Right lobe of liver (tissue), 6 donors: ENCODE measurements at regions not wholly inside any gene's neighbourhood (a gene's known extent, or its start where the extent isn't known, plus 50 kb on each side); places are given as distances from the start of the nearest gene placed in this dataset.
"Not testable (repeated sequence)": the region's sequence is repeated elsewhere in the genome, so short reads cannot be mapped to it uniquely, and the experiment has no call there.

Experiments used
- ATAC-seq, 4 donors: fragments of 200-7000 bp; cut with Tn5 transposase; one replicate each; pipeline ENCODE4 v1.9.1; 2020; ENCODE audit warnings: mild to moderate bottlenecking in 4 of 4, moderate library complexity in 4 of 4
- DNase-seq, 3 donors: peaks; one replicate each; pipeline ENCODE4 v3.0.0-alpha.2; 2020
- H3K27ac ChIP-seq, 3 donors: fragments of 200-600 bp; one replicate each; pipeline ENCODE4 v1.8.0; 2022
- H3K27me3 ChIP-seq, 2 donors: fragments of 200-600 bp; one replicate each; pipeline ENCODE4 v1.8.0; 2022
- H3K36me3 ChIP-seq, 4 donors: fragments of 200-600 bp; sonication (generic) in 1 of 4; one replicate each; pipeline versions ENCODE4 v1.5.1 to v1.8.0; 2017 to 2022; ENCODE audit warnings: control low read depth in 1 of 4
- H3K4me1 ChIP-seq, 4 donors: fragments of 200-600 bp; sonication (generic) in 1 of 4; one replicate each; pipeline versions ENCODE4 v1.5.1 to v1.8.0; 2017 to 2022; ENCODE audit warnings: control low read depth in 1 of 4
- H3K4me3 ChIP-seq, 3 donors: fragments of 200-600 bp; one replicate each; pipeline ENCODE4 v1.8.0; 2022
- H3K9me3 ChIP-seq, 4 donors: fragments of 200-600 bp; sonication (generic) in 1 of 4; one replicate each; pipeline versions ENCODE4 v1.5.1 to v1.8.0; 2017 to 2022; ENCODE audit warnings: control low read depth in 1 of 4
- CTCF ChIP-seq, 4 donors: fragments of 200-600 bp in 3 of 4; fragments of 450-650 bp in 1 of 4; IDR thresholded peaks; one replicate each; pipeline versions ENCODE4 v1.5.1 to v1.8.0; 2016 to 2022; ENCODE audit warnings: antibody characterized with exemption in 4 of 4, mild to moderate bottlenecking in 2 of 4
- POLR2A ChIP-seq: fragments of 450-650 bp; IDR thresholded peaks from one replicate; pipeline ENCODE4 v1.6.1; 2017; ENCODE audit warnings: antibody characterized with exemption, mild to moderate bottlenecking
- WGBS: methylation state at CpG from one replicate; pipeline ENCODE4 v1.1.6; 2018; ENCODE audit warnings: low coverage, low lambda C conversion rate; ENCODE audit not compliant: insufficient coverage; ENCODE audit errors: missing lambda C conversion rate; 5-methylcytosine and 5-hydroxymethylcytosine counted together
- intact Hi-C, 2 donors: fragments of 100-400 bp; cut with DNase I; formaldehyde crosslinking; loops; one replicate each; pipeline versions ENCODE4 v1.11.2 to v1.14.1; 2022
- donor health status: DM: no; HTN: yes; CAD: no.
- donor health status: DM: no; HTN: no; CAD: no.
- donor health status: DM: no; HTN: no; CAD: no.
- donor health status: DM: no; HTN: yes; CAD: no.
- donor health status: DM: no; HTN: yes; CAD: no.

DNA sequence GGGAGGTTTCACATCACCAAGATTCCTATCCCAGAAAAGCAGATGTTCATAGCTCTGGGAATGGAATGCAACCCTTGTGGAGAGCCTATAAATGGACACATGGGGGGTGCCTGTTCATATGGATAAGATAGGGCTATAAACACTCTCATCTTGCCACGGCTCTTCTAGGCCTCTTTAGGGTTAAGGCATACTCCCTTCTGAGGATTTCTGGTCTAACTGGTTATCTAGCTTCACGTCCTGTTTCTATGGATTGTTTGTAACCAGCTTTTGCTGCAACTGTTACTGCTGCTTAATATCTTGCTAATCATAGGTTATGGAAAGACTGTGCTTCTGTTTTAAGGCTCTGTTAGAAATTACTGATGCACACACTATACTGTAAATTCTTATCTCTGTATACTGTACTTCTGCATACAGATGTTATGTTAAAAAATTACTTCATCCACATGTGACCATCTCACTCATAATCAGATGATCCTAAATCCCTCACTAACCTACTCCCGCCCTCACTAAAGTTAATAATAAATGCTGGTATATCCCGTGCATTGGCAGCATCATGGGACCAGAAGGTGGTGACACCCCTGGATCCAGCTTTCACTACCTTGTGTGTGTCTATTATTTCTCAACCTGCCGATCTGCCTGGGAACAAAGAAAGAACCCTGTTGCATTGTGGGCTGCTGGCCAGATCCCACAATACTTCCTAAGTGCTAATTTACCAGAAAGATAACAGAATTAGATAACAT lies 68.7 kb downstream of the PRKAB2 start:
- Histone ChIP-seq H3K4me1 (peaks cover 0 to 17% (median 3%) of the 10 kb centered on the region in 4 donors), H3K36me3 (peaks cover 0 to 35% (median 15%) of the 10 kb centered on the region in 4 donors)
- H3K27me3 ChIP-seq, ATAC-seq, intact Hi-C loops, H3K9me3 ChIP-seq, DNase-seq, H3K27ac ChIP-seq, H3K4me3 ChIP-seq: not testable (repeated sequence)
- 51% methylated on average over 4 of the region's 5 CpGs for WGBS

DNA sequence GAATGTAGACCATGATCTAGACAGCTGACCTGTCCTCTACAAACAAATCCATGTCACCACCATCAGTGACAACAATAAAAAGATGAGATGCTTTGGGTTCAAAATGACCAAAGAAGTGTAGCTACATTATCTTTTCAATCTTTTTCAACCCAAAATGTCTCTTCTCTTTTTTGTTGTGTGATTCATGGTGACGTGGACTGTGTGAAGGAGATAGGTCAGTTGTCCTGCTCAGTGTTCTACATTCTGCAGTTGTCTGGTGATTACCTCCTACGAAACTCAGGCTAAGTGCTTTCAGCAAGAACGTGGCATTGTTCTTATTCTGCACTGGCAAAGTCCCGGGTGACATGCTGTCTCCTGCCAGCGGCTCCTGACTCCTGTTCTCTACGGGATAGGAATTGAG lies 73.1 kb downstream of the PRKAB2 start:
- Histone ChIP-seq H3K4me1 (no peaks in the 10 kb centered on the region), H3K36me3 (peaks cover 0 to 38% (median 12%) of the 10 kb centered on the region in 4 donors), H3K27me3 (no peaks in the 10 kb centered on the region), H3K9me3 (no peaks in the 10 kb centered on the region), H3K4me3 (no peak overlapping the region), H3K27ac (no peak overlapping the region)
- intact Hi-C loops = no loop called here
- ATAC-seq (no peak), DNase-seq (no peak)
- WGBS = 81% methylated on average over 6 of the region's 6 CpGs
- TF ChIP-seq CTCF (IDR thresholded peaks at IDR 0.05) (no peak), POLR2A (no peak)

GRCh38 chr1:147098338-147098973 lies 73.8 kb downstream of the PRKAB2 start:
- peak in 1 of 3 donors; percentile 39 for DNase-seq
- H3K27me3 ChIP-seq, ATAC-seq, H3K4me3 ChIP-seq, H3K27ac ChIP-seq, H3K9me3 ChIP-seq, intact Hi-C loops, H3K4me1 ChIP-seq: not testable (repeated sequence)
- H3K36me3 ChIP-seq = peaks cover 0 to 38% (median 12%) of the 10 kb centered on the region in 4 donors
- TF ChIP-seq CTCF (IDR thresholded peaks at IDR 0.05) = peak; percentile 43 to 53 (median 50)
- 62% methylated on average over 8 of the region's 11 CpGs for WGBS

DNA sequence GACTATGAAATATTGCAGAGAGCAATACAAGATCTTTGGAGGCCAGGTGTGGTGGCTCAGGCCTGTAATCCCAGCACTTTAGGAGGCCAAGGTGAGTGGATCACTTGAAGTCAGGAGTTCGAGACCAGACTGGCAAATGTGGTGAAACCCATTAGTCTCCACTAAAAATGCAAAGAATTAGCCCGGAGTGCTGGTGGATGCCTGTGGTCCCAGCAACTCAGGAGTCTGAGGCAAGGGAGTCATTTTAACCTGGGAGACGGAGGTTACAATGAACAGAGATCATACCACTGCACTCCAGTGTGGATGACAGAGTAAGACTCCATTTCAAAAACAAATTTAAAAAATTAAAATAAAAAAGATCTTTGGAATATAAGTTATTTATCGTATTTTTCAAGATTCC lies 76.6 kb downstream of the PRKAB2 start:
- DNase-seq (no peak), ATAC-seq (no peak)
- Histone ChIP-seq H3K27me3 (no peaks in the 10 kb centered on the region), H3K4me3 (no peak overlapping the region), H3K4me1 (no peaks in the 10 kb centered on the region), H3K9me3 (no peaks in the 10 kb centered on the region), H3K27ac (no peak overlapping the region), H3K36me3 (peaks cover 0 to 28% (median 6%) of the 10 kb centered on the region in 4 donors)
- TF ChIP-seq POLR2A (no peak), CTCF (IDR thresholded peaks at IDR 0.05) (no peak)
- intact Hi-C loops = no loop called here
- WGBS = 90% methylated on average over 4 of the region's 4 CpGs

- TF ChIP-seq POLR2A (no peak), CTCF (IDR thresholded peaks at IDR 0.05) (no peak)
- intact Hi-C loops = no loop called here
- Histone ChIP-seq H3K27me3 (no peaks in the 10 kb centered on the region), H3K9me3 (no peaks in the 10 kb centered on the region), H3K4me3 (no peak overlapping the region), H3K36me3 (no peaks in the 10 kb centered on the region), H3K4me1 (no peaks in the 10 kb centered on the region), H3K27ac (no peak overlapping the region)
- 93% methylated on average over 2 of the region's 2 CpGs for WGBS
- DNase-seq (no peak), ATAC-seq (no peak)
Observed at GRCh38 chr1:147091801-147092200, 80.5 kb downstream of the PRKAB2 start.
